ENCODE measurements at regions not wholly inside any gene's neighbourhood (a gene's known extent, or its start where the extent isn't known, plus 50 kb on each side); places are given as distances from the start of the nearest gene placed in this dataset.

GRCh38 chr17:13784434-13785095 is 182.8 kb upstream of the HS3ST3A1 start:
- Histone ChIP-seq H3K27me3 (replicated peaks; ENCODE audit: insufficient read depth, low read length) (no peaks in the 10 kb centered on the region), H4K20me1 (ENCODE audit: insufficient read depth, low read length) (no peaks in the 10 kb centered on the region), H3K9me2 (replicated peaks; ENCODE audit: insufficient read depth, low read length) (no peaks in the 10 kb centered on the region), H3K27ac (ENCODE audit: low read length) (no peak overlapping the region), H3F3A (ENCODE audit: insufficient read depth, low read length) (no peaks in the 10 kb centered on the region), H3K79me2 (ENCODE audit: low read length) (no peaks in the 10 kb centered on the region), H3K9me3 (replicated peaks; ENCODE audit: insufficient read depth, low read length) (no peaks in the 10 kb centered on the region), H3K4me1 (ENCODE audit: low read length) (no peaks in the 10 kb centered on the region), H3K4me2 (ENCODE audit: low read depth, low read length) (no peak overlapping the region), H3K9ac (ENCODE audit: low read length) (no peak overlapping the region), H2AFZ (ENCODE audit: low read length) (no peak overlapping the region), H3K4me3 (ENCODE audit: low read length) (no peak overlapping the region), H3K36me3 (replicated peaks; ENCODE audit: insufficient read depth, low read length) (no peaks in the 10 kb centered on the region)
- TF ChIP-seq CTCF (IDR thresholded peaks at IDR 0.05; ENCODE audit: low read length) = no peak
- TF ChIP-seq EZH2 (optimal IDR thresholded peaks at IDR 0.05; ENCODE audit: low read depth, low read length) = no peak
- TF ChIP-seq EZH2phosphoT487 (IDR thresholded peaks at IDR 0.05; ENCODE audit: low read length) = no peak
- DNase-seq = no peak

- no peak for DNase-seq
- no peak overlapping the region for H3K27ac ChIP-seq (ENCODE audit: low read length)
These were observed 184.4 kb upstream of the HS3ST3A1 start for GRCh38 chr17:13785981-13786598.

GRCh38 chr17:13787636-13788035 is 185.9 kb upstream of the HS3ST3A1 start:
- DNase-seq = no peak

More at GRCh38 chr17:13785981-13786598, 184.4 kb upstream of the HS3ST3A1 start:
- no peaks in the 10 kb centered on the region for H3F3A ChIP-seq (ENCODE audit: insufficient read depth, low read length)
- H3K27me3 ChIP-seq (replicated peaks; ENCODE audit: insufficient read depth, low read length) = no peaks in the 10 kb centered on the region
- H3K4me2 ChIP-seq (ENCODE audit: low read depth, low read length) = no peak overlapping the region
- no peaks in the 10 kb centered on the region for H3K79me2 ChIP-seq (ENCODE audit: low read length)
- H3K4me1 ChIP-seq (ENCODE audit: low read length) = no peaks in the 10 kb centered on the region
- no peaks in the 10 kb centered on the region for H3K36me3 ChIP-seq (replicated peaks; ENCODE audit: insufficient read depth, low read length)
- H3K9me2 ChIP-seq (replicated peaks; ENCODE audit: insufficient read depth, low read length) = no peaks in the 10 kb centered on the region
- no peaks in the 10 kb centered on the region for H3K9me3 ChIP-seq (replicated peaks; ENCODE audit: insufficient read depth, low read length)
- no peak overlapping the region for H3K4me3 ChIP-seq (ENCODE audit: low read length)
- no peak for TF ChIP-seq EZH2phosphoT487 (IDR thresholded peaks at IDR 0.05; ENCODE audit: low read length)
- no peak for TF ChIP-seq CTCF (IDR thresholded peaks at IDR 0.05; ENCODE audit: low read length)
- TF ChIP-seq EZH2 (optimal IDR thresholded peaks at IDR 0.05; ENCODE audit: low read depth, low read length) = no peak
- H4K20me1 ChIP-seq (ENCODE audit: insufficient read depth, low read length) = no peaks in the 10 kb centered on the region
- H3K9ac ChIP-seq (ENCODE audit: low read length) = no peak overlapping the region
- no peak overlapping the region for H2AFZ ChIP-seq (ENCODE audit: low read length)

More at GRCh38 chr17:13787636-13788035, 185.9 kb upstream of the HS3ST3A1 start:
- no peaks in the 10 kb centered on the region for H4K20me1 ChIP-seq (ENCODE audit: insufficient read depth, low read length)
- H3K9me2 ChIP-seq (replicated peaks; ENCODE audit: insufficient read depth, low read length) = no peaks in the 10 kb centered on the region
- no peak overlapping the region for H3K4me2 ChIP-seq (ENCODE audit: low read depth, low read length)
- H3K9ac ChIP-seq (ENCODE audit: low read length) = no peak overlapping the region
- no peaks in the 10 kb centered on the region for H3K27me3 ChIP-seq (replicated peaks; ENCODE audit: insufficient read depth, low read length)
- no peak for TF ChIP-seq EZH2phosphoT487 (IDR thresholded peaks at IDR 0.05; ENCODE audit: low read length)
- TF ChIP-seq CTCF (IDR thresholded peaks at IDR 0.05; ENCODE audit: low read length) = no peak
- no peak for TF ChIP-seq EZH2 (optimal IDR thresholded peaks at IDR 0.05; ENCODE audit: low read depth, low read length)
- no peak overlapping the region for H3K4me3 ChIP-seq (ENCODE audit: low read length)
- no peak overlapping the region for H3K27ac ChIP-seq (ENCODE audit: low read length)
- no peaks in the 10 kb centered on the region for H3K36me3 ChIP-seq (replicated peaks; ENCODE audit: insufficient read depth, low read length)
- H3K9me3 ChIP-seq (replicated peaks; ENCODE audit: insufficient read depth, low read length) = no peaks in the 10 kb centered on the region
- no peak overlapping the region for H2AFZ ChIP-seq (ENCODE audit: low read length)
- H3K79me2 ChIP-seq (ENCODE audit: low read length) = no peaks in the 10 kb centered on the region
- H3K4me1 ChIP-seq (ENCODE audit: low read length) = no peaks in the 10 kb centered on the region
- H3F3A ChIP-seq (ENCODE audit: insufficient read depth, low read length) = no peaks in the 10 kb centered on the region
